Psoas muscle (tissue), 7 donors: ENCODE measurements at regions not wholly inside any gene's neighbourhood (a gene's known extent, or its start where the extent isn't known, plus 50 kb on each side); places are given as distances from the start of the nearest gene placed in this dataset.

Experiments
- ATAC-seq, 4 donors: fragments of 200-7000 bp; cut with Tn5 transposase; one replicate each; pipeline ENCODE4 v1.9.1; 2020; ENCODE audit warnings: moderate library complexity in 3 of 4, mild to moderate bottlenecking in 2 of 4
- DNase-seq, 2 donors: peaks; one replicate each; pipeline ENCODE4 v3.0.0-alpha.2; 2020
- H3K27ac ChIP-seq: fragments of 200-600 bp; one replicate; pipeline ENCODE4 v1.8.0; 2022
- H3K27me3 ChIP-seq, 3 donors: fragments of 200-600 bp in 1 of 3; one replicate each; pipeline versions ENCODE4 v1.6.1 to v1.8.0; 2013 to 2022; ENCODE audit warnings: low read length in 2 of 3, mild to moderate bottlenecking in 2 of 3, moderate library complexity in 1 of 3; ENCODE audit not compliant: insufficient read depth in 3 of 3
- H3K36me3 ChIP-seq, 2 donors: fragments of 200-600 bp in 1 of 2; one replicate each; pipeline versions ENCODE4 v1.6.1 to v1.8.0; 2013 to 2022; ENCODE audit warnings: low read depth in 1 of 2, mild to moderate bottlenecking in 1 of 2, moderate library complexity in 1 of 2; ENCODE audit not compliant: insufficient read depth in 1 of 2
- H3K4me1 ChIP-seq: fragments of 200-600 bp; one replicate; pipeline ENCODE4 v1.8.0; 2022
- H3K4me3 ChIP-seq: fragments of 200-600 bp; one replicate; pipeline ENCODE4 v1.8.0; 2022; ENCODE audit warnings: mild to moderate bottlenecking
- H3K9me3 ChIP-seq: fragments of 200-600 bp; one replicate; pipeline ENCODE4 v1.8.0; 2022
- CTCF ChIP-seq: fragments of 200-600 bp; IDR thresholded peaks from one replicate; pipeline ENCODE4 v1.8.0; 2022; ENCODE audit warnings: antibody characterized with exemption
- WGBS, 3 donors: extraction: QIAGEN DNeasy Blood & Tissue Kit; methylation state at CpG; one replicate each; pipeline versions ENCODE4 v1.1.6 to v1.1.7; 2013; 5-methylcytosine and 5-hydroxymethylcytosine counted together
- intact Hi-C, 2 donors: fragments of 100-400 bp; cut with DNase I; formaldehyde crosslinking; loops; one replicate each; pipeline versions ENCODE4 v1.11.0 to v1.14.2; 2022
- donor health status: healthy with polysubstance abuse.
- donor health status: DM: no; HTN: no; CAD: no; lungs with moderate emphysema.
- donor health status: Bipolar disorder and iron deficiency.
- donor health status: healthy.
- donor health status: DM: yes; HTN: yes; CAD: no.
- donor health status: DM: no; HTN: no; CAD: no.
- donor health status: DM: yes; HTN: yes; CAD: no.

DNA sequence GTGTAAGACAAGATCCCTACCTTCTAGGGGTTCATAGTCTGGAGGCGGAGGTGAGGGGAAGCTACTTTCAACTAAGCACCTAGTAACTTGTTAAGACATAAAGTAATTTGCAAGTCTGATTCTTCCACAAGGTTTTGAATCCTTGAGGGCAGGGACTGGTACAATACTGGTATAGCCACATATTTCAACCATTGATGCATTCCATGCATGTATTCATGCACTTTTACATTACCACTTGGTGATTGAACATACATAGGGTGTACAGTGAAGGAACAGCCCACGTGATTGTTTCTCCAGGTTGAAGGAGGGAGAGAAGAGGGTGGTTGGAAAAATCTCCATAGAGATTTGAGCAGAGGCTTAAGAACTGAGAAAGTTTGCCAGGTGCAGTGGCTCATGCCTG is 62.0 kb upstream of the PAX6 start:
- ATAC-seq (no peak), DNase-seq (no peak)
- intact Hi-C loops: loop anchor here (5.0 to 10.0 kb wide), 5 partner anchors 231 to 766 kb away; no protein-coding TSS in a partner anchor
- Histone ChIP-seq H3K9me3 (no peaks in the 10 kb centered on the region), H3K4me1 (no peaks in the 10 kb centered on the region), H3K27ac (no peak overlapping the region), H3K27me3 (peaks cover 4 to 42% (median 6%) of the 10 kb centered on the region in 3 donors), H3K4me3 (no peak overlapping the region), H3K36me3 (no peaks in the 10 kb centered on the region)
- WGBS, 3 donors: 55 to 66% (median 60%) methylated on average over 2 of the region's 2 CpGs
- no peak for TF ChIP-seq CTCF

DNA sequence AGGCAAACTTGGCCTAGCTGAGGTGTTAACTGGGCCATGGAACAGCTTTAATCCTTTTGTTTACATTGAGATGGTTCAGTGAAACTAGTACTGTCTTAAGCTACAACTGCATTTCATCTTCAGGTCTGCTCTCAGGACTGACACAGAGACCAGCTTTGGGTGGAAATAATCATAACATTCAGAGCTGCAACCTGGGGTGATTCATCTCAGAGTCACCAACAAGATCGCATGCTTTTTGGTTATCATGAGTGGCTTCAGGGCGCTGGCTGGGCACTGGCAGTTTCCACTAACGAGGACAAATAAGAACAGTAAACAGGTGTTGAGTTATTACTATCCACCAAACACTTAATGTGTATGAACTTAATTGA is 60.9 kb upstream of the PAX6 start:
- H3K4me3 ChIP-seq: no peak overlapping the region
- H3K27ac ChIP-seq: no peak overlapping the region
- ATAC-seq (no peak), DNase-seq (no peak)
- peaks cover 4 to 38% (median 5%) of the 10 kb centered on the region in 3 donors for H3K27me3 ChIP-seq
- H3K36me3 ChIP-seq: no peaks in the 10 kb centered on the region
- no peaks in the 10 kb centered on the region for H3K4me1 ChIP-seq
- no peaks in the 10 kb centered on the region for H3K9me3 ChIP-seq
- intact Hi-C loops: loop anchor here (5.0 to 10.0 kb wide), 5 partner anchors 230 to 765 kb away; no protein-coding TSS in a partner anchor
- no peak for TF ChIP-seq CTCF
- 86 to 96% (median 88%) methylated on average over 3 of the region's 3 CpGs for WGBS, 3 donors

DNA sequence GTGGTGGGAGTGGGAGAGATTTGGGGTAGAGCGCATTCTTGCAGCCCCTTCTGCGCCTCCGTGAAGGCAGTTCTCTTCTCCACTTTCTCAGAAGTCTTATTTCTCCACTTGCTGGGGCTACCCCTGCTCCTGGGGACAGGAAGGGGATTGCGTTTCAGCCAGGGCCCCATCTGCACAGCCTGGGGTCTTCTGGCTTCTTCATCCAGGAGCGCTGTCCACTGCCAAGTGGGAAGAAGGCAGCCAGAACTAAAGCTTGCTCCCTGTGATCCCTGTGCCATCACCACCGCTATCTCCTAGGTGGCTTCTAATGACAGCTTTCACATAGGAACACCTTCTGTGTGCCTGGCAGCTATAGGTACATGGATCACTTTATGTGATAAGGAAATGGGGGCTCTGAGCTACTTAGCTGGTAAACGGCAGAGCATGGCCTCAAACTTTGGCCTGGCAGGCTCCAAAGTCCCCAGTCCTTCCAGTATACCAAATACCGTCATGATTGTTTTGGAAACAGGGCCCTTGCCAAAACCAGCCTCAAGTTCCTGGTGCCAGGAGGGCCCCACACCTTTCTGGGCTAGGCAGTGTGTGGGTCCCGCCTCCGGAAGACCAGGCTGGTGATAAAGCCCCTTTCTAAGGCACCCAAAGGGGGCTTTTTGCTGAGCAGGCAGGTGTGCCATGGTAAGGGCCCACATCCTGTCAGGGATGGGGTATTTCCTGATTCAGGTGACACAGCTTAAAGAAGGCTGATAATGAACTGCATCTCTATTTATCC is 60.4 kb upstream of the PAX6 start:
- Histone ChIP-seq H3K27me3 (peaks cover 3 to 33% (median 4%) of the 10 kb centered on the region in 3 donors), H3K4me3 (no peak overlapping the region), H3K4me1 (no peaks in the 10 kb centered on the region), H3K27ac (no peak overlapping the region), H3K9me3 (no peaks in the 10 kb centered on the region), H3K36me3 (no peaks in the 10 kb centered on the region)
- TF ChIP-seq CTCF: no peak
- DNase-seq (no peak), ATAC-seq (no peak)
- intact Hi-C loops: loop anchor here (5.0 to 10.0 kb wide), 5 partner anchors 229 to 764 kb away; no protein-coding TSS in a partner anchor
- 44 to 46% (median 45%) methylated on average over 10 of the region's 10 CpGs for WGBS, 3 donors

DNA sequence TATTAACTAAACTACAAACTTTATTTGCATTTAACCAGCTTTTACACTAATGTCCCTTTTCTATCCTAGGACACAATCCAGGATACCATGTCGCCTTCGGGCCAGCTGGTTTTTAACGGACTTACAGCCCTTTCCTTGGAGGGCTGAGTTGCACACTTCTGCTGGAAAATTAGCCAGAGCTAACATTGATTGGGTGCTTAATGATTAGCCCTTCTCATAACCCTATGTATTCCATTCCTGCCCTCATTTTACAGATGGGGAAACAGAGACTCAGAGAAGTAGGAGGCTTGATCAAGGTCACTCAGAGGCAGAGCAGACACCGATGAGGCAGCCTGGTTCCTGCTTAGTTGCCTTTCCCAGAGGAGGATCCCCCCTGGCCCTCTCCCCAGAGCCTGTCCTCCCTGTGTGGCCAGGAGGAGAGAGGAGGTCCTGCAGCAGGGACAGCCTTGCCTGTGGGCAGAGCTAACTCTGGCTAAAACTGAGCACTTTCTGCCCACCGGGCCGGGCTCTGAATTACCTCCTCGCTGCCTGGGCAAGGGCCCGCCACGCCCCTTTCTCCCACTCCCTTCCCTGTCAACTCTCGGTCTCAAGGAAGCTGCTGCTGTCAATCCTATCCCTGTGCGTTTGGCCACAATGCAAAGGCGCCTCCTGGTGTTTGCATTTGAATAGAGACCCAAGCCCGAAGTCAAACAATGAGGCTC is 59.6 kb upstream of the PAX6 start:
- Histone ChIP-seq H3K27ac (no peak overlapping the region), H3K27me3 (peaks cover 3 to 25% (median 4%) of the 10 kb centered on the region in 3 donors), H3K9me3 (no peaks in the 10 kb centered on the region), H3K4me3 (peak overlapping the region; percentile 36), H3K36me3 (no peaks in the 10 kb centered on the region), H3K4me1 (no peaks in the 10 kb centered on the region)
- peak; percentile 19 to 53 for DNase-seq
- TF ChIP-seq CTCF: peak; percentile 67
- WGBS, 3 donors: 13 to 15% (median 13%) methylated on average over 12 to 13 of the region's 13 CpGs
- ATAC-seq: peak; percentile 53 to 89 (median 67)
- intact Hi-C loops: loop anchor here (5.0 to 10.0 kb wide), 5 partner anchors 228 to 763 kb away; no protein-coding TSS in a partner anchor
